ENCODE measurements at regions not wholly inside any gene's neighbourhood (a gene's known extent, or its start where the extent isn't known, plus 50 kb on each side); places are given as distances from the start of the nearest gene placed in this dataset.

GRCh38 chr10:91354166-91355075 is 55.7 kb upstream of the HECTD2 start (continued):
- TF ChIP-seq FOXJ3 (CRISPR knock-in tag; IDR thresholded peaks at IDR 0.05; ENCODE audit: borderline replicate concordance) = no peak
- TF ChIP-seq ERG (CRISPR knock-in tag; IDR thresholded peaks at IDR 0.05) = no peak
- TF ChIP-seq E2F1 (CRISPR knock-in tag; IDR thresholded peaks at IDR 0.05) = no peak
- TF ChIP-seq ZNF317 (CRISPR knock-in tag; IDR thresholded peaks at IDR 0.05; ENCODE audit: borderline replicate concordance, low read depth) = no peak
- no peak for TF ChIP-seq ZNF671 (CRISPR knock-in tag; IDR thresholded peaks at IDR 0.05)
- no peak for TF ChIP-seq ATF6 (CRISPR knock-in tag; IDR thresholded peaks at IDR 0.05)
- no peak for TF ChIP-seq E2F5 (CRISPR knock-in tag; IDR thresholded peaks at IDR 0.05)
- no peak for TF ChIP-seq ZBTB43 (CRISPR knock-in tag; IDR thresholded peaks at IDR 0.05)
- no peak for TF ChIP-seq MAX (CRISPR knock-in tag; IDR thresholded peaks at IDR 0.05)

GRCh38 chr10:91355998-91356397 is 54.1 kb upstream of the HECTD2 start:
- no peak overlapping the region for H3K27ac Mint-ChIP-seq
- ChIA-PET POLR2A (no interaction called here), CTCF (no interaction called here)
- no peak for ATAC-seq
- H3K36me3 Mint-ChIP-seq = no peaks in the 10 kb centered on the region
- peaks cover 4% of the 10 kb centered on the region; the same call in 1 of the 2 replicates for H3K27me3 Mint-ChIP-seq (ENCODE audit: low read depth)
- H3K4me3 Mint-ChIP-seq = no peak overlapping the region
- DNase-seq (ENCODE audit: low spot score) = no peak
- no peaks in the 10 kb centered on the region for H3K4me1 Mint-ChIP-seq
- no peaks in the 10 kb centered on the region for H3K9me3 Mint-ChIP-seq
- TF ChIP-seq GTF2I (CRISPR knock-in tag; conservative IDR thresholded peaks at IDR 0.05) (no peak), CBFB (CRISPR knock-in tag; IDR thresholded peaks at IDR 0.05; ENCODE audit: low read depth) (no peak), FOXK1 (CRISPR knock-in tag; IDR thresholded peaks at IDR 0.05) (no peak), ZNF121 (CRISPR knock-in tag; IDR thresholded peaks at IDR 0.05) (no peak), HMGA2 (CRISPR knock-in tag; IDR thresholded peaks at IDR 0.05) (no peak), ERG (CRISPR knock-in tag; IDR thresholded peaks at IDR 0.05) (no peak), ZNF532 (CRISPR knock-in tag; IDR thresholded peaks at IDR 0.05; ENCODE audit: borderline replicate concordance) (no peak), JUN (CRISPR knock-in tag; IDR thresholded peaks at IDR 0.05) (no peak), NR3C1 (CRISPR knock-in tag; conservative IDR thresholded peaks at IDR 0.05; ENCODE audit: low read depth) (no peak), JAZF1 (CRISPR knock-in tag; IDR thresholded peaks at IDR 0.05) (no peak), ZBTB43 (CRISPR knock-in tag; IDR thresholded peaks at IDR 0.05) (no peak), ZNF416 (CRISPR knock-in tag; IDR thresholded peaks at IDR 0.05) (no peak), ATF3 (CRISPR knock-in tag; conservative IDR thresholded peaks at IDR 0.05) (no peak), NR1H2 (CRISPR knock-in tag; IDR thresholded peaks at IDR 0.05) (no peak)

All from WTC11 (cell line).